ENCODE measurements at regions not wholly inside any gene's neighbourhood (a gene's known extent, or its start where the extent isn't known, plus 50 kb on each side); places are given as distances from the start of the nearest gene placed in this dataset.

GRCh38 chr2:49858113-49858490 lies 703.8 kb upstream of the FSHR start:
- TF ChIP-seq CTCF (IDR thresholded peaks at IDR 0.05) (no peak), POLR2A (IDR thresholded peaks at IDR 0.05) (no peak)

Data from thyroid gland (tissue), 4 donors.